H9 (cell line): ENCODE measurements at regions not wholly inside any gene's neighbourhood (a gene's known extent, or its start where the extent isn't known, plus 50 kb on each side); places are given as distances from the start of the nearest gene placed in this dataset.

Experiments used
- DNase-seq: peaks from one replicate; pipeline ENCODE4 v3.0.0-alpha.2; 2017
- H2AFZ ChIP-seq: one replicate; pipeline ENCODE4 v1.6.1; 2013; ENCODE audit warnings: mild to moderate bottlenecking, low read length, control low read depth, moderate library complexity
- H2AK5ac ChIP-seq: 2 replicates; pipeline ENCODE4 v1.6.1; 2013; ENCODE audit warnings: low read length, control low read depth, mixed read lengths; ENCODE audit not compliant: insufficient read length
- H2BK120ac ChIP-seq: one replicate; pipeline ENCODE4 v1.6.1; 2013; ENCODE audit warnings: low read depth, mild to moderate bottlenecking, low read length, control low read depth, inconsistent platforms; ENCODE audit not compliant: poor library complexity, severe bottlenecking
- H2BK12ac ChIP-seq: 2 replicates; pipeline ENCODE4 v1.6.1; 2013; ENCODE audit warnings: low read length, control low read depth, mixed read lengths, low read depth; ENCODE audit not compliant: insufficient read length
- H2BK15ac ChIP-seq: 2 replicates; pipeline ENCODE4 v1.6.1; 2013; ENCODE audit warnings: low read depth, low read length, control low read depth
- H2BK20ac ChIP-seq: one replicate; pipeline ENCODE4 v1.6.1; 2013; ENCODE audit warnings: low read depth, mild to moderate bottlenecking, low read length, control low read depth, inconsistent platforms; ENCODE audit not compliant: poor library complexity, severe bottlenecking
- H2BK5ac ChIP-seq: 2 replicates; pipeline ENCODE4 v1.6.1; 2013; ENCODE audit warnings: low read length, control low read depth, mixed read lengths; ENCODE audit not compliant: insufficient read length
- H3K14ac ChIP-seq: 2 replicates; pipeline ENCODE4 v1.6.1; 2013; ENCODE audit warnings: low read length, control low read depth; ENCODE audit not compliant: insufficient read depth
- H3K18ac ChIP-seq: 2 replicates; pipeline ENCODE4 v1.6.1; 2013; ENCODE audit warnings: low read depth, mild to moderate bottlenecking, mixed read lengths, low read length, control low read depth; ENCODE audit not compliant: insufficient read length
- H3K23ac ChIP-seq: 2 replicates; pipeline ENCODE4 v1.6.1; 2013; ENCODE audit warnings: low read length, control low read depth, mixed read lengths, low read depth; ENCODE audit not compliant: insufficient read length
- H3K23me2 ChIP-seq: 2 replicates; pipeline ENCODE4 v1.6.1; 2013; ENCODE audit warnings: low read depth, mild to moderate bottlenecking, mixed read lengths, low read length, control low read depth; ENCODE audit not compliant: insufficient read length, poor library complexity, severe bottlenecking
- H3K27ac ChIP-seq: 2 replicates; pipeline ENCODE4 v1.5.1; 2013; ENCODE audit warnings: low read length, control low read depth, mixed read lengths, low read depth; ENCODE audit not compliant: insufficient read length
- H3K27me3 ChIP-seq: 2 replicates; pipeline ENCODE4 v1.6.1; 2013; ENCODE audit warnings: low read length, control low read depth, inconsistent platforms; ENCODE audit not compliant: insufficient read depth
- H3K4ac ChIP-seq: 2 replicates; pipeline ENCODE4 v1.6.1; 2013; ENCODE audit warnings: low read depth, mild to moderate bottlenecking, control low read depth, inconsistent platforms, low read length, moderate library complexity
- H3K4me1 ChIP-seq: 2 replicates; pipeline ENCODE4 v1.6.1; 2013; ENCODE audit warnings: low read length, control low read depth, inconsistent platforms; ENCODE audit not compliant: insufficient read depth
- H3K4me2 ChIP-seq: 2 replicates; pipeline ENCODE4 v1.6.1; 2013; ENCODE audit warnings: low read length, control low read depth, mixed read lengths; ENCODE audit not compliant: insufficient read length, insufficient read depth
- H3K56ac ChIP-seq: 2 replicates; pipeline ENCODE4 v1.6.1; 2013; ENCODE audit warnings: low read depth, mild to moderate bottlenecking, mixed read lengths, low read length, control low read depth; ENCODE audit not compliant: insufficient read length
- H3K79me1 ChIP-seq: 2 replicates; pipeline ENCODE4 v1.6.1; 2013; ENCODE audit warnings: low read depth, mild to moderate bottlenecking, moderate library complexity, low read length, control low read depth, inconsistent platforms; ENCODE audit not compliant: insufficient read depth, poor library complexity, severe bottlenecking
- H3K79me2 ChIP-seq: 2 replicates; pipeline ENCODE4 v1.6.1; 2013; ENCODE audit warnings: low read length, control low read depth, inconsistent platforms; ENCODE audit not compliant: insufficient read depth
- H3K9ac ChIP-seq: 2 replicates; pipeline ENCODE4 v1.6.1; 2013; ENCODE audit warnings: low read length, control low read depth, mixed read lengths; ENCODE audit not compliant: insufficient read length; ENCODE audit errors: extremely low read depth
- H3K9me3 ChIP-seq: one replicate; pipeline ENCODE4 v1.6.1; 2013; ENCODE audit warnings: low read depth, low read length, inconsistent platforms; ENCODE audit not compliant: control insufficient read depth
- H3T11ph ChIP-seq: one replicate; pipeline ENCODE4 v1.6.1; 2013; ENCODE audit warnings: mild to moderate bottlenecking, low read length, control low read depth, inconsistent platforms
- H4K20me1 ChIP-seq: one replicate; pipeline ENCODE4 v1.6.1; 2013; ENCODE audit not compliant: control insufficient read depth, insufficient read length, insufficient read depth
- H4K5ac ChIP-seq: 2 replicates; pipeline ENCODE4 v1.6.1; 2013; ENCODE audit warnings: low read depth, mild to moderate bottlenecking, mixed read lengths, low read length, control low read depth; ENCODE audit not compliant: insufficient read length
- H4K8ac ChIP-seq: replicated peaks from 2 replicates; pipeline ENCODE4 v1.6.1; 2013; ENCODE audit warnings: low read length, control low read depth, mixed read lengths, low read depth; ENCODE audit not compliant: insufficient read length
- H4K91ac ChIP-seq: 2 replicates; pipeline ENCODE4 v1.6.1; 2013; ENCODE audit warnings: low read depth, mild to moderate bottlenecking, moderate library complexity, mixed read lengths, low read length, control low read depth; ENCODE audit not compliant: insufficient read length
- H3K27ac Mint-ChIP-seq, 3 experiments: 2 replicates in 2 of 3; 3 replicates in 1 of 3; pipeline ENCODE4 v1.8.0; 2020 to 2021; ENCODE audit warnings: mixed read lengths in 3 of 3, mild to moderate bottlenecking in 1 of 3, moderate library complexity in 1 of 3
- H3K27me3 Mint-ChIP-seq: 2 replicates; pipeline ENCODE4 v1.8.0; 2021; ENCODE audit warnings: low read depth, mild to moderate bottlenecking, moderate library complexity, mixed read lengths
- H3K36me3 Mint-ChIP-seq, 3 experiments: 2 replicates in 2 of 3; 3 replicates in 1 of 3; pipeline ENCODE4 v1.8.0; 2020 to 2021; ENCODE audit warnings: low read depth in 3 of 3, mixed read lengths in 3 of 3; ENCODE audit not compliant: insufficient read depth in 1 of 3
- H3K4me1 Mint-ChIP-seq, 2 experiments: 2 replicates each; pipeline ENCODE4 v1.8.0; 2020; ENCODE audit warnings: mixed read lengths in 2 of 2
- H3K4me3 Mint-ChIP-seq, 2 experiments: 2 replicates in 1 of 2; 3 replicates in 1 of 2; pipeline ENCODE4 v1.8.0; 2020 to 2021; ENCODE audit warnings: mild to moderate bottlenecking in 2 of 2, mixed read lengths in 2 of 2, moderate library complexity in 1 of 2
- H3K9me3 Mint-ChIP-seq, 2 experiments: 2 replicates in 1 of 2; 3 replicates in 1 of 2; pipeline ENCODE4 v1.8.0; 2020; ENCODE audit warnings: mild to moderate bottlenecking in 2 of 2, mixed read lengths in 2 of 2, moderate library complexity in 1 of 2
- WGBS: extraction: QIAGEN DNeasy Blood & Tissue Kit; methylation state at CpG from one replicate; pipeline ENCODE4 v1.1.7; 2013; ENCODE audit warnings: missing lambda C conversion rate, low lambda C conversion rate, mixed read lengths; ENCODE audit not compliant: insufficient read length; ENCODE audit errors: extremely low coverage; 5-methylcytosine and 5-hydroxymethylcytosine counted together
- TF ChIP-seq, protein P1 (sequence below): fragments of 200-600 bp; sonication (generic); conservative IDR thresholded peaks from 3 replicates; pipeline ENCODE4 v1.8.0; 2021; ENCODE audit warnings: antibody characterized with exemption, mild to moderate bottlenecking

DNA sequence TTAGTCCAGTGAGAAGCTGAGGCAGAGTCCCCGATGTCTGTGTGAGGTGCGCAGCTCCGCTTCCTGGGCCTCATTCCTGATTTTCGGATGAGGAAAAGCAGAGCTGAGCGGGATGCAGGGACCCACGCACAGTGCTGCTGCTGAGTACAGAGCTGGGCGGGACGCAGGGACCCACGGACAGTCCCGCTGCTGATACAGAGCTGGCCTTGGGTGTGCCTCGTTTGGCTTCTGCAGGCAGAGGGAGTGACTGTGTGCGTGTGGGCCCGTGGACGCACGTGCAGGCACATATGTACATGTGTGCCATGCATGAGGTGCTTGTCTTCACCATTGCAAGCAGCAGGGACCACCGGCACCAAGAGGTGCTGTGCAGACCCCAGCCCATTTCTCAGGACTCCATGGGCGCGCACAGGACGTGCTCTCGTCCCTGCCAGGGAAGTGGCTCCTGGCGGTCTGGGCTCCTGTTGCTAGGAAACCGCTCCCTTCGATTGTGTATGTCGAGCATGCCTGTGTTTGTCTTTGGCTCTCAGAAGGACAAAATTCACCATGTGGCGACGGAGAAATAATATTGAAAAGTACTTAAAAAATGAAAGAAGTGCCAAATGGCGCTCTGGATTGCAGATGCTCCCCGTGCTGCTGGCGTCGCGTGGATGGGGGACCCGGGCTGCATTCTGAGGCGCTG lies 303.8 kb upstream of the MKI67 start:
- H3K9ac ChIP-seq: no peak overlapping the region
- H3K4me2 ChIP-seq: no peak overlapping the region
- H3K9me3 Mint-ChIP-seq: no peaks in the 10 kb centered on the region
- H3K23me2 ChIP-seq: no peaks in the 10 kb centered on the region
- no peak overlapping the region for H3K23ac ChIP-seq
- no peak overlapping the region for H3K18ac ChIP-seq
- no peak overlapping the region for H2AFZ ChIP-seq
- no peaks in the 10 kb centered on the region for H3K27me3 ChIP-seq
- no peak overlapping the region for H3K27ac ChIP-seq
- peaks cover 8% of the 10 kb centered on the region for H3K27me3 Mint-ChIP-seq
- H3T11ph ChIP-seq: no peak overlapping the region
- no peak overlapping the region for H2AK5ac ChIP-seq
- H3K27ac Mint-ChIP-seq: no peak overlapping the region; a peak in 1 of 7 replicates
- H2BK20ac ChIP-seq: no peak overlapping the region
- H3K79me2 ChIP-seq: no peaks in the 10 kb centered on the region
- DNase-seq: no peak
- H4K5ac ChIP-seq: no peak overlapping the region
- H3K14ac ChIP-seq: no peak overlapping the region
- no peaks in the 10 kb centered on the region for H3K36me3 Mint-ChIP-seq
- H3K4me1 Mint-ChIP-seq: peaks cover 16 to 29% of the 10 kb centered on the region in 2 experiments
- H3K56ac ChIP-seq: no peak overlapping the region
- H2BK120ac ChIP-seq: no peak overlapping the region
- H3K4me1 ChIP-seq: no peaks in the 10 kb centered on the region; the same call in 1 of the 2 replicates
- TF ChIP-seq, protein P1, sequence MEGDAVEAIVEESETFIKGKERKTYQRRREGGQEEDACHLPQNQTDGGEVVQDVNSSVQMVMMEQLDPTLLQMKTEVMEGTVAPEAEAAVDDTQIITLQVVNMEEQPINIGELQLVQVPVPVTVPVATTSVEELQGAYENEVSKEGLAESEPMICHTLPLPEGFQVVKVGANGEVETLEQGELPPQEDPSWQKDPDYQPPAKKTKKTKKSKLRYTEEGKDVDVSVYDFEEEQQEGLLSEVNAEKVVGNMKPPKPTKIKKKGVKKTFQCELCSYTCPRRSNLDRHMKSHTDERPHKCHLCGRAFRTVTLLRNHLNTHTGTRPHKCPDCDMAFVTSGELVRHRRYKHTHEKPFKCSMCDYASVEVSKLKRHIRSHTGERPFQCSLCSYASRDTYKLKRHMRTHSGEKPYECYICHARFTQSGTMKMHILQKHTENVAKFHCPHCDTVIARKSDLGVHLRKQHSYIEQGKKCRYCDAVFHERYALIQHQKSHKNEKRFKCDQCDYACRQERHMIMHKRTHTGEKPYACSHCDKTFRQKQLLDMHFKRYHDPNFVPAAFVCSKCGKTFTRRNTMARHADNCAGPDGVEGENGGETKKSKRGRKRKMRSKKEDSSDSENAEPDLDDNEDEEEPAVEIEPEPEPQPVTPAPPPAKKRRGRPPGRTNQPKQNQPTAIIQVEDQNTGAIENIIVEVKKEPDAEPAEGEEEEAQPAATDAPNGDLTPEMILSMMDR: no peak
- WGBS: no CpG with 5 or more reads among the region's 33 CpGs
- no peak overlapping the region for H3K4me3 Mint-ChIP-seq
- H2BK15ac ChIP-seq: no peak overlapping the region
- H4K91ac ChIP-seq: no peak overlapping the region
- H3K4ac ChIP-seq: no peak overlapping the region
- H4K20me1 ChIP-seq: no peaks in the 10 kb centered on the region
- H2BK5ac ChIP-seq: no peak overlapping the region
- no peaks in the 10 kb centered on the region for H3K79me1 ChIP-seq
- H3K9me3 ChIP-seq: no peaks in the 10 kb centered on the region
- no peak overlapping the region for H4K8ac ChIP-seq
- no peak overlapping the region for H2BK12ac ChIP-seq
